ENCODE measurements at regions not wholly inside any gene's neighbourhood (a gene's known extent, or its start where the extent isn't known, plus 50 kb on each side); places are given as distances from the start of the nearest gene placed in this dataset.

GRCh38 chr15:100714749-100715342 lies 112.5 kb downstream of the ASB7 start:
- no peak for TF ChIP-seq POLR2A (IDR thresholded peaks at IDR 0.05; ENCODE audit: low read depth, low read length)
- DNase-seq (ENCODE audit: insufficient read length, low spot score): no peak
- FAIRE-seq: no peak

GRCh38 chr15:100715571-100716455 lies 113.4 kb downstream of the ASB7 start:
- FAIRE-seq: no peak
- no peak for DNase-seq (ENCODE audit: insufficient read length, low spot score)
- no peak for TF ChIP-seq POLR2A (IDR thresholded peaks at IDR 0.05; ENCODE audit: low read depth, low read length)

GRCh38 chr15:100716456-100717085 lies 114.2 kb downstream of the ASB7 start:
- DNase-seq (ENCODE audit: insufficient read length, low spot score) (no peak), FAIRE-seq (no peak)
- TF ChIP-seq POLR2A (IDR thresholded peaks at IDR 0.05; ENCODE audit: low read depth, low read length): no peak

- no peak for DNase-seq (ENCODE audit: insufficient read length, low spot score)
- TF ChIP-seq POLR2A (IDR thresholded peaks at IDR 0.05; ENCODE audit: low read depth, low read length): no peak
- no peak for FAIRE-seq
Observed at GRCh38 chr15:100717596-100717995, 115.2 kb downstream of the ASB7 start.

- no peak for FAIRE-seq
- no peak for TF ChIP-seq POLR2A (IDR thresholded peaks at IDR 0.05; ENCODE audit: low read depth, low read length)
- DNase-seq (ENCODE audit: insufficient read length, low spot score): no peak
Observed at GRCh38 chr15:100718075-100718980, 115.9 kb downstream of the ASB7 start.

GRCh38 chr15:100720406-100720967 lies 118.1 kb downstream of the ASB7 start:
- no peak for FAIRE-seq
- TF ChIP-seq POLR2A (IDR thresholded peaks at IDR 0.05; ENCODE audit: low read depth, low read length): no peak

GRCh38 chr15:100721758-100722550 lies 119.6 kb downstream of the ASB7 start:
- DNase-seq (ENCODE audit: insufficient read length, low spot score): peak; percentile 46
- FAIRE-seq: no peak
- TF ChIP-seq POLR2A (IDR thresholded peaks at IDR 0.05; ENCODE audit: low read depth, low read length): peak; percentile 16; the same call in 1 of the 2 replicates

More at GRCh38 chr15:100720406-100720967, 118.1 kb downstream of the ASB7 start:
- DNase-seq (ENCODE audit: insufficient read length, low spot score): no peak

- no peak for TF ChIP-seq POLR2A (IDR thresholded peaks at IDR 0.05; ENCODE audit: low read depth, low read length)
Observed at GRCh38 chr15:100722551-100723314, 120.3 kb downstream of the ASB7 start.

GRCh38 chr15:100723315-100723801 lies 121.0 kb downstream of the ASB7 start:
- DNase-seq (ENCODE audit: insufficient read length, low spot score): no peak

More at GRCh38 chr15:100722551-100723314, 120.3 kb downstream of the ASB7 start:
- no peak for DNase-seq (ENCODE audit: insufficient read length, low spot score)
- FAIRE-seq: no peak

GRCh38 chr15:100725121-100726069 lies 123.0 kb downstream of the ASB7 start:
- TF ChIP-seq POLR2A (IDR thresholded peaks at IDR 0.05; ENCODE audit: low read depth, low read length): no peak
- FAIRE-seq: no peak
- no peak for DNase-seq (ENCODE audit: insufficient read length, low spot score)

More at GRCh38 chr15:100723315-100723801, 121.0 kb downstream of the ASB7 start:
- no peak for TF ChIP-seq POLR2A (IDR thresholded peaks at IDR 0.05; ENCODE audit: low read depth, low read length)
- no peak for FAIRE-seq

GRCh38 chr15:100726070-100726420 lies 123.7 kb downstream of the ASB7 start:
- no peak for FAIRE-seq
- DNase-seq (ENCODE audit: insufficient read length, low spot score): no peak
- no peak for TF ChIP-seq POLR2A (IDR thresholded peaks at IDR 0.05; ENCODE audit: low read depth, low read length)
